Kidney epithelial cell (primary cell): ENCODE measurements at regions not wholly inside any gene's neighbourhood (a gene's known extent, or its start where the extent isn't known, plus 50 kb on each side); places are given as distances from the start of the nearest gene placed in this dataset.

Source experiments
- DNase-seq: peaks from one replicate; pipeline ENCODE4 v3.0.0-alpha.2; 2010; ENCODE audit warnings: low read depth
- H3K27me3 ChIP-seq: 2 replicates; pipeline ENCODE4 v1.6.0; 2011; ENCODE audit warnings: low read length; ENCODE audit not compliant: control insufficient read depth, insufficient read depth
- H3K36me3 ChIP-seq: 2 replicates; pipeline ENCODE4 v1.5.1; 2011; ENCODE audit warnings: low read length; ENCODE audit not compliant: control insufficient read depth, insufficient read depth
- H3K4me3 ChIP-seq: 2 replicates; pipeline ENCODE4 v1.5.1; 2011; ENCODE audit warnings: low read depth, mild to moderate bottlenecking, control low read depth, low read length
- TF ChIP-seq, protein P1 (sequence below): IDR thresholded peaks from 2 replicates; pipeline ENCODE4 v1.5.1; 2011; ENCODE audit warnings: mild to moderate bottlenecking, moderate library complexity, low read length, control low read depth, inconsistent platforms; ENCODE audit not compliant: insufficient read depth, poor library complexity, severe bottlenecking

- Histone ChIP-seq H3K27me3 (no peaks in the 10 kb centered on the region), H3K4me3 (no peak overlapping the region), H3K36me3 (no peaks in the 10 kb centered on the region)
- no peak for DNase-seq
- TF ChIP-seq, protein P1, sequence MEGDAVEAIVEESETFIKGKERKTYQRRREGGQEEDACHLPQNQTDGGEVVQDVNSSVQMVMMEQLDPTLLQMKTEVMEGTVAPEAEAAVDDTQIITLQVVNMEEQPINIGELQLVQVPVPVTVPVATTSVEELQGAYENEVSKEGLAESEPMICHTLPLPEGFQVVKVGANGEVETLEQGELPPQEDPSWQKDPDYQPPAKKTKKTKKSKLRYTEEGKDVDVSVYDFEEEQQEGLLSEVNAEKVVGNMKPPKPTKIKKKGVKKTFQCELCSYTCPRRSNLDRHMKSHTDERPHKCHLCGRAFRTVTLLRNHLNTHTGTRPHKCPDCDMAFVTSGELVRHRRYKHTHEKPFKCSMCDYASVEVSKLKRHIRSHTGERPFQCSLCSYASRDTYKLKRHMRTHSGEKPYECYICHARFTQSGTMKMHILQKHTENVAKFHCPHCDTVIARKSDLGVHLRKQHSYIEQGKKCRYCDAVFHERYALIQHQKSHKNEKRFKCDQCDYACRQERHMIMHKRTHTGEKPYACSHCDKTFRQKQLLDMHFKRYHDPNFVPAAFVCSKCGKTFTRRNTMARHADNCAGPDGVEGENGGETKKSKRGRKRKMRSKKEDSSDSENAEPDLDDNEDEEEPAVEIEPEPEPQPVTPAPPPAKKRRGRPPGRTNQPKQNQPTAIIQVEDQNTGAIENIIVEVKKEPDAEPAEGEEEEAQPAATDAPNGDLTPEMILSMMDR = no peak
Measured at GRCh38 chr11:26144911-26145310, 187.0 kb upstream of the ANO3 start.

- TF ChIP-seq, protein P1 = no peak
- DNase-seq = no peak
- H3K36me3 ChIP-seq = no peaks in the 10 kb centered on the region
- no peak overlapping the region for H3K4me3 ChIP-seq
- no peaks in the 10 kb centered on the region for H3K27me3 ChIP-seq
Measured at GRCh38 chr11:26149585-26149984, 182.3 kb upstream of the ANO3 start.

DNA sequence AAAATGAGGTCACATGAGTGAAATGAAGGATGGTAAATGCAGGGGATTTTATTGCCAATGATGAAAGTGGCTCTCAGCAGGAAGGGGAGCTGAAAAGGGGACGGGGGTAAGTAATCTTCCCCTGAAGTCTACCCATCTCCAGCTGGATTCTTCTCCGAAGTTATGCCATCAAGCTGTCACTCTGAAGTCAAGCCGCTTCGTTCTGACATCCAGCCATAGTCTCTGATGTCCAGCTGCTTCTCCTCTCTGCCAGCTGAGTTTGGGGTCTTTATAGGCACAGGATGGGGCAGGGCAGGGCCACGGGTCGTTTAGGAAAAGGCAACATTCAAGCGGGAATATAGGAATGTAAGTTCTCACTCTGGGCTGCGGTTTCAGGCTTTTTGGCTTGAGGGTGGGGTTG lies 181.9 kb upstream of the ANO3 start:
- DNase-seq = no peak
- Histone ChIP-seq H3K4me3 (no peak overlapping the region), H3K36me3 (no peaks in the 10 kb centered on the region), H3K27me3 (no peaks in the 10 kb centered on the region)
- TF ChIP-seq, protein P1 = no peak

DNA sequence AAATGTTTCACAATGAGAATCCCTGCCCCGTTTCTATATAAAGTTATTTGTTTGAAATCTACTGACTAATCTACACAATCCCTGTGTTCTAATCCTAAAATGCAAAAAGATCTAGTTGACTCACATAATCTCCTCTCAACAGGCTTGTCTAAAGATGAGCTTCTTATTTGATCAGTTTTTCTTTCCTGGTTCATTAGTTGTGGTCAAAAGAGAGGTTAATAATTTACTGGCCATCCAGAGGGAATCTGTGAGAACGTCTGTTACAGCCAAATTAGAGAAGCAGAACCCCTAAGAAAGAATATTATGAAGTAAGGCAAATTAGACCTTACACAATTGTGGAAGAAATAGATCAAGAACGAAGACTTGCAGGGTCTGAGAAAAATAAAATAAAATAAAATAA lies 173.7 kb upstream of the ANO3 start:
- peak; percentile 12 for DNase-seq
- Histone ChIP-seq H3K27me3 (no peaks in the 10 kb centered on the region), H3K4me3 (no peak overlapping the region), H3K36me3 (no peaks in the 10 kb centered on the region)
- TF ChIP-seq, protein P1 = no peak

DNA sequence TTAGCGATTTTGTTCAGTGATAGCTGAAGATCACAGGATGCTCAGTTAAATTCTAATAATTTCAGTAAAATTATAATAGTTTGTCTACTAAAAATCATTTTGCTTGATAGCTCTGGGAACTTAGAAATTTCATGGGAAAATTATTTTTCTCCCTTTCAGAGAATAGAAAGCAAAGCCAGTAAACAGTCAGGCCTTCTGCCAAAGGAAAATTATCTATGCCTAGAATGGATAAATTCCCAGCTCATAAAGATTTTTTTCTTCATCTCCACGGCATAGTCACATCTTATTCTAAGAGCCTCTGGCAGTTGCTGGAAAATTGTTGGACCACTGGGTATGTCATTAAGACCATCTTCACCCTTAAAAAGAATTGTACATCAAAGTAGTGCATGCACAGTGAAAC lies 169.6 kb upstream of the ANO3 start:
- no peak for DNase-seq
- TF ChIP-seq, protein P1 = no peak
- Histone ChIP-seq H3K36me3 (no peaks in the 10 kb centered on the region), H3K4me3 (no peak overlapping the region), H3K27me3 (no peaks in the 10 kb centered on the region)

GRCh38 chr11:26186389-26186788 lies 145.5 kb upstream of the ANO3 start:
- H3K4me3 ChIP-seq = no peak overlapping the region
- TF ChIP-seq, protein P1 = no peak
- H3K27me3 ChIP-seq = no peaks in the 10 kb centered on the region
- DNase-seq = no peak
- H3K36me3 ChIP-seq = no peaks in the 10 kb centered on the region
